NOMO-1 treated with dmso at 0.1 percent for 144 hours (cell line): ENCODE measurements at regions not wholly inside any gene's neighbourhood (a gene's known extent, or its start where the extent isn't known, plus 50 kb on each side); places are given as distances from the start of the nearest gene placed in this dataset.

ENCODE experiments used
- DNase-seq: peaks from one replicate; lab custom pipeline; 2025; ENCODE audit not compliant: unreplicated experiment; lab: John Stamatoyannopoulos, UW

DNA sequence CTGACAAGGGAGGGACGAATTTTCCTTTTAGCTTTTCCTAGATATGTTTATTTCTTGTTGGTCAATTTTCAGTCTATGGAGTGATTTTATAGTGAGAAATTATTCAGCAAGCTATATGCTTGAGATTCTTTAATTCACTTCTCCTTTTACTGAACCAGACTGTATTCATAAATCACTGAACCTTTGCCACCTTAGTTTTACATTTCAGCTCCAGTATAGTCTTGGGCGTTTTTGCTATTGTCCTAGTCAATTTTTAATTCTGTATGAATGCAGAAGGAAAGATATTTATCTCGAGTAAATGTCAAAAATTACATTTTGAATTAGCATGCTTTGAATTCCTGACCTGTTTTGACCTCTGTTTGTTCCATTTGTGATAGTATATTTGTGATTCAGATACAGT is 468.9 kb downstream of the IPMK start:
- no peak for DNase-seq

DNA sequence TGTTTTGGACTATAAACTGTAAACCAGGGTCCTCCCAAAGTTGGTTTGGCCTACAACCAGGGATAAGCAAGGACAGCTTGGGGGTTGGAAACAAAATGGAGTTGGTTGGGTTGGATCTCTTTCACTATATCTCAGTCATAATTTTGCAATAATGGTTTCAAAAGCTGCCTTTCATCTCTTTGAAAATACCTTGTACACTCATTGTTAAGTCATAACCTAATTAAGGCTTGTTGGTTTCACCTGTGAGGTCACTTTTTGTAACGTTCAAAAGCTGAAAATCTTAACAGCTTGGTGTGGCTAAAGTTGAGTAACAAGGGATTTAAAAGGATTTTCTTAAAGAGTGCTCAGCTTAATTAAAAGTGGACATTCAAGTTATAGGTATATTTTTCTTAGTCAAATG is 476.1 kb downstream of the IPMK start:
- DNase-seq = no peak

DNA sequence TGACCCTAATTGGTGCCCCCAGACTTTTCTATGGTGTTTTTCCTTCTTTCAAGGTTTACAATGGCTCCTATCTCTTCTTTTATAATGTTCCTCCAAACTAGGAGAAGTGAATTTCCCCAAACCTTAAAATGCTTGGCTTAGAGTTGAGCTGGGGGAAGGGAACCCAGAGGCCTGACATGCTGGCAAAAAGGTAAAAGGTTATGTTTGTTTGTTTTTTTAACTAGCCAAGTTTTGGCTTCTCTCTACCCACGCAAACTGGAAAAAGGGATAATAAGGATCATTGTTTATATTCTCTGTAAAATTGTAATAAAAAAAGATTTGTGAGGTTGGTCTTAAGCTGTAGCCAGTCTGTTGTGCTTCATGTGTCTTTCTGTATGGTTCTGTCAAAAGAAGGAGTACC is 477.0 kb downstream of the IPMK start:
- no peak for DNase-seq

DNA sequence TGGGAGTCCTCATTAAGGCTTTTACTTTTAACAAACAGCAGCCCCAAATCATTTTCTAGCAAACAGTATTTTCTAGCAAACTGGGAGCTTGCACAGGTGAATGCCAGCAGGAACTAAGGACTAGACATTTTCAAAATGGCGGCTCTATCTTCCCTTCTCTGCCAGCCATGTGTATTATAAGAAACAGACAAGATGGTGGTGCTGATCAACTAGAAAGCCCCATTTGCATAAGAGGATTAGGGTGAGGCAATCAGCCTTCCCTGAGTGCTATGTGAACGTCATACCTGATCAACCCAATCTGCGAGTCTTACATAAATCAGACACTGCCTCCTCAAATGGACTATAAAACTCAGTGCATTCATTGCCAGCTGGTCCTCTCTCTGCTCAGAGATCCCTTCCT is 479.6 kb downstream of the IPMK start:
- no peak for DNase-seq

DNA sequence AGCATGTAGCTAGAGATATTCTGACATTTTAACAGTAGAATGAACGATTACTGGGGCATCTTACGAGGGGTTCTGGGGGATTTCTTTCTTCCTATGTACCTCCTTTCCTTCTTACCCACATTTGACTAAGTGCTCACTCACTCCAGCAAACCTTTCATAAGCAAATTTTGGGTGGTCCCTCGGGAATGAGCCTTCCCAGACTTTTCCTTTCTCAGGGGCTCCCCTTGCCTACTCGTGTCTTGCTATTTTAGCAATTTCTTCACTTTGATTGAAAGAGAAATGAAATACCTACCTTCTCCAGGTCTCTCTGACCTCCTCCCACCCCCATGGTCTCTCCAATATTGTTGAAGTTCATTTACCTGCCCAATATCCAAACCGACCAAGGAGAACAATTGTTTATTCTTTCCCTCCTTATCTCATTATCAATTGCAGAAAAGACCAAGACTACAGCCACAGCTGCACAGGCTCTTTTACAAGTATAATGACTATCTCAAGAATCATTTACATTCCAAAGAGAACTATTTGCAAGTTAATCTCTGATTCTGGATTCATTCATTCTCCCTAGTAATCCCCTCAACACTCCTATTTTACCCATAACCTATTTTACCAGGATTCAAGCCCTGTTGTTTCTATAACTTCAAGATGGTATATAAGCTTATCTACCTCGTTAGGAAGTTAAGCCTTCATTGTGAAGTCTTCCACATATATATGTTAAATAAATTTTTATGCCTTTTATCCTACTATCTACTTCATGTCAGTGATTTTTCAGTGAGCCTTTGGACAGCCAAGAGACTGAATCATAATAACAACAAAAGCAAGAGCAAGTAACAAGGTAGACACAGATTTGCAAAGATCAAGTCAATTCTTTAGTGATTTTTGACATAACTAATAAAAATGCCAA is 480.6 kb downstream of the IPMK start:
- DNase-seq = no peak

DNA sequence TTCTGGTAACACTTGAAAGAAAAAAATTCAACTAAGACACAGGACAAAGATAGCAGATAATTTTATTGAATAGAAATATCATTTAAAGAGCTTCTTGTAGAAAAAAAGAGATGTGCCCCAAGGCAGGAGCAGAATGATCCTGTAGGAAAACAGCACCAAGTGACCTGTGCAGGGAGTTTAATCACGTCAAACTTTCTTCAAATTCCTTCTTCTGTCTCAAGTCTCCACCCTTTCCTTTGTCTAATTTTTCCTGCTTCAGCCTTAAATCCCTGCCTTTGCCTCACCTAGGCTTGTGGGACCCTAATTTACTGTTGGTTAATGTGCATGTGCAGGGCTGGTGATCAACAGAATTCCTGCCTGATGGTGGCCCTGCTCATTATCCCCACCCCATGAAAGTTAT is 481.4 kb downstream of the IPMK start:
- DNase-seq = no peak

DNA sequence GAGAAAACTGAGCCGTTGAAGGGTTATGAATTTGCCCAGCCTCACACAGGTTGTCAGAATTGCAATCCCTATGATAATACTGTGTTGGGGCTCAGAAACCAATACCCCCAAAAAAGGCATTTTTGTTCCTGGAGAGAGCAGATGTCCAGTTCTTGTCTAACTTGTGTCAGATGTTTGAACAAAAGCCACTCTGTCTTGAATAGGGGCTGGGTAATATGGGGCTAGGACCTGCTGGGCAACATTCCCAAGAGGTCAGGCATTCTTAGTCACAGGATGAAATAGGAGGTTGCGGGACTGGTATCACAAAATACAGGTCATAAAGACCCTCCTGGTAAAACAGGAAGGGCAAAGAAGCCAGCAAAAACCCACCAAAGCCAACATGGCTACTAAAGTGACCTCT is 482.1 kb downstream of the IPMK start:
- no peak for DNase-seq

DNA sequence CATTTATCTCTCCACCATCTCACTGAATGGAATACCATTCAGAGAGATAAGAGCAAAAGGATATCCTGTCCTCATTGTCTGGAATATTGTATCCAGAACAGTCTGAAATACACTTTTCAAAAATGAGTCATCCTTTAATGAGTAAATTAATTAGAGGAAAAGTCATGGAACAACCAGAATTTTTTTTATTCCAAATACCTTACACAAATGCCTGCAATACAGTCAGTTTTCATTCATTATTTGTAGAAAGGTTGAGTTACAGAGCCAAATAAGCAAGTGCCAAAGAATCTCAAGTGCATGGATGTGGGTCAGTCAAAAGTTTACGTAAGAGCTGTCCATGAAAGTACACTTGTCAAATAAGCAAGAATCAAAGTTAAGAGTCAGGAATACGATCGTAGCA is 482.6 kb downstream of the IPMK start:
- DNase-seq = no peak

DNA sequence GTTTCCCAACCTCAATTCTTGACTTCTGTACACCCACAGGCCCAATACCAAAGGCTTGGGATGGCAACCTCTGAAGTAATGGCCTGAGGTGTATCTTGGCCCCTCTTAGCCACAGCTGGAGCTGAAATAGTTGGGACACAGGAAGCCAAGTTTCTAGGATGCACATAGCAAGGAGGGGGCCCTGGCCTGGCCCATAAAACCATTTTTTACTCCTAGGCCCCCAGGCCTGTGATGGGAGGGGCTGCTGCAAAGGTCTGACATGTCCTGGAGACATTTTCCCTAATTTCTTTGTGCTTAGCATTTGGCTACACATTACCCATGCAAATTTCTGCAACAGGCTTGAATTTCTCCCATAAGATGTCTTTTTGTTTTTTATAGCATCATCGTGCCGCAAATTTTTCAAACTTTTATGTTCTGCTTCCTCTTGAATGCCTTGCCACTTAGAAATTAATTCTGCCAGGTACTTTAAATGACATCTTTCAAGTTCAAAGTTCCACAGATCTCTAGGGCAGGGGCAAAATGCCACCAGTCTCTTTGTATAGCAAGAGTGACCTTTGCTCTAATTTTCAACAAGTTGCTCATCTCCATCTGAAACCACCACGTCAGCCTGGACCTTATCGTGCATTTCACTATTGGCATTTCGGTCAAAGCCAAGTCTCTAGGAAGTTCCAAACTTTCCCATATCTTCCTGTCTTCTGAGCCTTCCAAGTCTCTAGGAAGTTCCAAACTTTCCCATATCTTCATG is 490.8 kb downstream of the IPMK start:
- no peak for DNase-seq

DNA sequence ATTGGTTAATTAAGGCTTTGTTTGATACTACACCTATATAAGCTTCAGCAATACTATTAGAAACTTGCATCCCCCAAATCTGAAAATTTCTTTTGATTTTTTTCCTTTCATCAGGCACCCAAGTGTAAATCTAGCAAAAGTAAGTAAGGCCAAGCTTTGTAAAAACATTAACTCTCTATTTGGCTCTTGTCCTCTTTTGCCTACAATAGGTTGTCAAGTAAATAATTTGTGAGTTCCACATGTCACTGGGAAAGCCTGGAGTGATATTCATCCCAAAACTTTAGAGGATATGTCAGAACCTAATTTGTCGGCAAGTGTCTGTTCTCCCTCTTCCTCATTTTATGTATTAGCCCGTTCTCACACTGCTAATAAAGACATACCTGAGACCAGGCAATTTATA is 492.4 kb downstream of the IPMK start:
- DNase-seq = no peak

DNA sequence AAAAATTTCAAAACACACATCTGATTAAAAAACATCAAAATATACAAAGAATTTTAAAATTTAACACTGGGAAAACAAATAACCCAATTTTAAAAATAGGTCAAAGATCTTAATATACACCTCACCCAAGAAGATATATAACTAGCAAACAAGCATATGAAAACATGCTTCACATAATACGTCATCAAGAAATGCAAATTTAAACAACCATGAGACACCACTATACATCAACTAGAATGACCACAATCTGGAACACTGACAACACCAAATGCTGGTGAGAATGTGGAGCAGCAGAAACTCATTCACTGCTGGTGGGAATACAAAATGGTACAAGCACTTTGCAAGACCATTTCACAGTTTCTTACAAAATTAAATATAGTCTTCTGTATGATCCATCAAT is 498.4 kb downstream of the IPMK start:
- no peak for DNase-seq

DNA sequence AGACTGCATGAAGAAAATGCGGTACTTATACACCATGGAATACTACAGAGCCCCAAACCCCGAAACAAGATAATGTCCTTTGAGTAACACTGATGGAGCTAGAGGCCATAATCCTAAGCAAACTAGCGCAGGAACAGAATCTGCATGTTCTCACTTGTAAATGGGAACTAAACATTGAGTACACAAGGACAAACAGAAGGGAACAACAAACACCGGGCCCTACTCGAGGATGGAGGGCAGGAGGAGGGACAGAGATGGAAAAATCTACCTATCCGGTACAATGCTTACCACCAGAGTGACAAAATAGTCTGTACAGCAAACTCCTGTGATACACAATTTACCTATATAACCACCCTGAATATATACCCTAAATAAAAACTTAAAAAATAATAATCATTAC is 507.9 kb downstream of the IPMK start:
- no peak for DNase-seq

DNA sequence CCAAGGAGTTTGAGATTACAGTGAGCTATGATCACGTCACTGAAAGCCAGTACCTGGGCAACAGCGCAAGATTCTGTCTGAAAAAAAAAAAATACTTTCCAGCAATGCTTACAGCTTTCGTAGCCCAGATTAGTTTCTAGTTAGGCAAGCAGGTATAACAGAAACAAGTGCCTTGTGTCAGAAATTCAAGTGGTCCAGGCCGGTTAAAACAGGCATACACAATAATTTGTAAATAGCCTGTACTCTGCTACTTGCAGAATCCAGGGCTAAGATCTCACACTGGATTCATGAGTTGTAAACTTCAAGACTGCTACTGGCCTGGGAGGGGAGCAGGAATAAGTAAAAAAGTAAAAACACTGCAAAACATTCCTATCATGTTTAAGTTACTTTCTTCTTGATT is 512.9 kb downstream of the IPMK start:
- DNase-seq = no peak

DNA sequence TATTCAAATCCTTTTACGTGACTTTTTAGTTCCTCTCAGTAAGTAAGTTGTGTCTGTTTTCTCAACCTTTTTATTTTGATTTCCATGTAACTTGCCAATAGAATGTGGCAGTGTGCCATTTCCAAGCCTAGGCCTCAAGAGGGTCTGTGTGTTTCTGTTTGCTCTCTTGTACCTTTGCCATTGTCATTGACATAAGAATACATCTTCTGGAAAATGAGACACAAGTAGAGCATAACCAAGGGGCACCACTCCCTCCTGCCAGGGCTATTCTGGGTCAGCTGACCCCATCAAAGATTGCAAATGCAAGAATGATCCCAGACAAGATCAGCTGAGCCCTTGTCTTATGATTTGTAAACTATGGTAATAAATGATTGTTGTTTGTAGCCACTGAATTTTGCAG is 524.0 kb downstream of the IPMK start:
- no peak for DNase-seq

DNA sequence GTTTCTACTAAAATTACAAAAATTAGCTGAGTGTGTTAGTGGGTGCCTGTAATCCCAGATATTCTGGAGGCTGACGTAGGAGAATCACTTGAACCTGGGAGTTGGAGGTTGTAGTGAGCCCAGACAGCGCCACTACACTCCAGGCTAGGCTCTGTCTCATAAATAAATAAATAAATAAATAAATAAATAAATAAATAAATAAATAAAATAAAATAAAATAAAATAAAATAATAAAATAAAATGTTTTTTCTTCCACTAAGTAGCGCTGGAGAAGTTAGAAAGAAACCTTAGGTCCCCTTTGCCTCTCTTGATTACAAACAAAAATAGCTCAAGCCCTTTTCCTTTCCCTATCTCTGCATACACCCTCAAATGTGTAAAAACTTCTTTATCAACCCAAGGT is 525.9 kb downstream of the IPMK start:
- no peak for DNase-seq

DNA sequence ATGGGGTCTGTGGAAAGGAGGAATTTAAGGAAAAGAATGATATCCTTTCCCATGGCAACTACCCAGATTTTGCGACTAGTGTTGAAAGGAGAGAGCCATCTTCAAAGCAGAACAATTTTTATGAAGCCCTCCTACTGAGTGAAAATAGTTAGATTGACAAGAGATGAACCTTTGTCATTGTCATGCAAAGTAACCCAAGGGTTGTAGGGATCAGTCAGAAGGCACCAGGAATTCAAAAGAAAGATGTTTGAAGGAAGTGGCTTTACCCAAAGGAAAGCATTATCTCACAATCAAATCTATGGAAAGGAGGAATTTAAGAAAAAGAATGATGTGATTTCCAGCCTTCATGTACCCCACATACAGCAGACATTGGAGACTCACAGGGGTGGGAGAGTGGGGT is 544.4 kb downstream of the IPMK start:
- DNase-seq = no peak

DNA sequence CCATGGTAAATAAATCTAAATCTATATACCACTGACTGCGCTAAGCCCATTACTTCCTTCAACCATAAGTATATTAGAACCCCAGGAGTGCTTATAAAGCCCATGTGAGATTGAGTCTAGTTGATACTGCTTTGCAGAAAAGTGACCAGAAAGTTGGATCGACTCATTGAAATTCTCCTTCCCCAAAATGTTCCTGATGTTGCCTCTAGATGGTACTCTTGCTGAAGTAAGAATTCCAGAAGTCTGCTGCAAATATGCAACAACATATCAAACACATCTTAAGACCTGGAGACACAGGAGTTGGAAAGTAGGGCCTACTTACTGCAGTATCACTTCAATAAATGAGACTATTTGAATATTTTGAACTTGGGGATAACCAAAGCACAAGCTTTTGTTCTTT is 550.8 kb downstream of the IPMK start:
- DNase-seq = no peak

DNA sequence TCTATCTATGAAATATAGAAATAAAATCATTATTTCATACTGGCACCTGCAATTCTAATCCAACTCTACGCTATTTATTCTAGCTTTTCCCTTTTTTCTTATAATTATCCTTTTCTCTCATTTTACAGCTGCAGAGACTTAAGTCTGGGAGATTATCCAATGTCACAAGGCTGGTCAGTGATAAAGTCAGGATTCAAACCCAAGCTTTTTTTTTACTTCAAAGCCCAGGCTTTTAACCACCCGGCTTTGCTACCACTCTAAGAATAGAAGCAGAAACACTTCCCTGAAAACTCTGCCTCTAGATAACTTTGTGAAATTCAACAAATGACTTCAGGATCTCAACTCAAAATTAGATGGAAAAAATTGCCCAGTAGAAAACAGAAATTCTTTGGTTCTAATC is 552.5 kb downstream of the IPMK start:
- DNase-seq = no peak

DNA sequence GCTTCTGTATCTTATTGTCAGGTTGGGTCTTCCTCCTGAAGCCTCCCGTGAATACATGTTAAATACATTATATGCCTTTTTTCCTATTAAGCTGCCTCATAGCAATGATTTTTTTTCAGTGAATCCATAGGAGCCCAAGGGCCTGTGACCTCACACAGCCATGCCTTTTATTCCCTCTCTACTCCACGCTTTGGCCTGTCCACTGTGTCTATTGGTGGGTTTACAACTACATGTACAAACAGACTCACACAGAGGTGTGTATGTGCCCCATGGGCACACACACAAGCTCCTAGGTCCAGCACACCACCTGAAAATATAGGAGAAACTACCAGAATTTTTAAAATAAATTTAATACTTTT is 560.4 kb downstream of the IPMK start:
- no peak for DNase-seq

DNA sequence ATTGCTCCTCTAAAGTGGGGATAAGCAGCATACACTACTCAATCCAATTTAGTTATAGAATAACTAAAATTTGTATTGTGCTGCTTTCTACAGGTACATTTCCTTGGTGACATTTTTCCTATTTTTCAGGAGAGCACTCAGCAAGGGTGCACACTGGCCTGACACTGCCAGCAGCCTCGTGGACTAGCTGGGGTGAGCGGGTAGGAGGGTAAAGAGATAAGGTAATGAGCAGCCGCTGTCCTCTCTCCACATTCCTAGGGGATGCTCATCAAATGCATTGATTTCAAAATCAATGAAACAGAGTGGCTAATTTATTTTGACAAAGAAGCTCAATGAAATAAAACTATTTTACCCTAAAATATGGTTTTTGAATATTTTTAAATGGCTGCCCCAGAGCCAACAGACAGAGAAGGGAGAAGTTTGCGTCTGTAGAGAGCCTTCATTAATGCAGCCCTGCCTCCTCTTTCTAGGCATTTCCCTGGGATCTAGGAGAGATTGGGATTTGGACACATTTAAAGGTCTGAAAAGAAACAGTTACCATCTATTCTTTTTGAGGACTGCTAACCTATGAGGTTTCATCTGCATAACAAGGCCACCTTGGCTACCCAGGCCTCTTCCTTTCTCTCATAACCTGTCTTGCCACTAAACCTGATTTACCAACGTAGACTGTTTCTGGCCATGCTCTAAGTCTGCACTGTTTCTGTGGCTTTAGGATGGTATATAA is 561.0 kb downstream of the IPMK start:
- no peak for DNase-seq

DNA sequence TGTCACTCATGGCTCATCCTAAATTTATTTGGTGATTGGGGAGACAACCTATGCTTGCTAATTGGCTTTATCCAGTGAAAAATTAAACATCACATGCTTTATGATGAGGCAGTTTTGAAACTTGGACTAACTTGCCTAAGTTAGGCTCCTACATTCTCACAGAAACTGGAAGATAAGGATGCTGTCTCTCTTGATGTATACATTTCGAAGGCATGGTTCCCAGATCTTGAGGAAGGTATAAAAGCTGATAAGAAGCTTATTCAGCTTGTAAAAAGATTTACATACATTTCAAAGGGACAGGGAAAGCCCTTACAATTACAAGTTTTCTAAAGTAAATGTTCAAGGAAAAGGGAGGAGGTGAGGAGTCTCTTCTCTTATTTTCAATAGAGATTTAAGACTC is 561.7 kb downstream of the IPMK start:
- no peak for DNase-seq

DNA sequence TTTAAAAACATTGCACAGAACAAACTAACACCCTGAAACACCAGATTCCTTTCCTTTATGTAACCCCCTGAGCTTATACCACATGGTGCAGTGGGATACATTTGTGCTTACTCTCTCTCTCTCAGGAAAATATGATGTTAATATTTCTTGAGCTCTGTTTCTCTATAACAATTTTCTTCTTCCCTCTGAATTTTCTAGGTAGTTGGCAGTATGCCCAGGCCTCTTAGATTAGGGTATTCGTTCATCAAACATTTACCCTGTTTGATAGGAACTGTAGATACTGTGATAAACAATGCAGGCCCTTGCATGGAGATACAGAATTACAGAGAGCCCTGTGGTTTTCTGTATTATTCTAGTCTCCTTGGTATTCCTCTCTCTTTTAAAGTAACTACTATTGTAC is 567.8 kb downstream of the IPMK start:
- no peak for DNase-seq
